H1 (cell line): ENCODE measurements at regions not wholly inside any gene's neighbourhood (a gene's known extent, or its start where the extent isn't known, plus 50 kb on each side); places are given as distances from the start of the nearest gene placed in this dataset.

Source experiments
- CHD2 ChIP-seq: IDR thresholded peaks from 2 replicates; pipeline ENCODE4 v1.6.1; 2012; ENCODE audit warnings: low read length, improper control_type of control experiment
- GABPA ChIP-seq: IDR thresholded peaks from 2 replicates; pipeline ENCODE4 v1.6.1; 2011; ENCODE audit warnings: mild to moderate bottlenecking, low read length, moderate library complexity, borderline replicate concordance; ENCODE audit not compliant: insufficient read depth
- RXRA ChIP-seq: IDR thresholded peaks from 2 replicates; pipeline ENCODE4 v1.6.1; 2011; ENCODE audit warnings: low read depth, mild to moderate bottlenecking, low read length, moderate library complexity; ENCODE audit not compliant: insufficient read depth
- TBP ChIP-seq: IDR thresholded peaks from 2 replicates; pipeline ENCODE4 v1.6.1; 2011; ENCODE audit warnings: low read depth, low read length, improper control_type of control experiment
- ZNF274 ChIP-seq: IDR thresholded peaks from 2 replicates; pipeline ENCODE4 v1.7.0; 2012; ENCODE audit warnings: low read length, borderline replicate concordance; ENCODE audit errors: extremely low read depth

DNA sequence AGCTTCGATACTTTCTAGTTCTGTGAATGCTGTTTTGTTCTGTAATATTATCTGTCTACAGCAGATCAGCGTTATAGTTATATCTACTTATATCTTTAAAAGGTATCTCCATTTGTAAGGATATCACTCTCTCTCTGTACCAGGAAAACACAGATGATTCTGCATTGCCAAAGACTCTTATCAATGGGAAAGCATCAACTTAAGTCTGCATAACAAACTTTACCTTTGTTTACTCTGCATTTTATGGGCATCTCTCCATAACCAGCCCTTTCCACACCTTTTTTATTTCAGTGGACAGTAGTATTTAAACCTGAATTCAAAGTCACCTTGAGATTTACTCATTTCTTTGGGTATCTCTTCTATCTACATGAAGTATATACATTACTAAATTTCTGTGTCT is 238.7 kb upstream of the GRM7 start (continued):
- TF ChIP-seq CHD2 (no peak), GABPA (no peak), ZNF274 (no peak), RXRA (no peak), TBP (no peak)
